Hippocampal formation (tissue), 2 donors: ENCODE measurements at regions not wholly inside any gene's neighbourhood (a gene's known extent, or its start where the extent isn't known, plus 50 kb on each side); places are given as distances from the start of the nearest gene placed in this dataset.

ENCODE experiments used
- DNase-seq, 2 donors: peaks; one replicate each; lab custom pipeline; 2025; lab: John Stamatoyannopoulos, UW

GRCh38 chr12:98344046-98344930, 171.1 kb upstream of the TMPO start:
- DNase-seq = no peak

GRCh38 chr12:98345308-98345876, 170.0 kb upstream of the TMPO start:
- no peak for DNase-seq

DNA sequence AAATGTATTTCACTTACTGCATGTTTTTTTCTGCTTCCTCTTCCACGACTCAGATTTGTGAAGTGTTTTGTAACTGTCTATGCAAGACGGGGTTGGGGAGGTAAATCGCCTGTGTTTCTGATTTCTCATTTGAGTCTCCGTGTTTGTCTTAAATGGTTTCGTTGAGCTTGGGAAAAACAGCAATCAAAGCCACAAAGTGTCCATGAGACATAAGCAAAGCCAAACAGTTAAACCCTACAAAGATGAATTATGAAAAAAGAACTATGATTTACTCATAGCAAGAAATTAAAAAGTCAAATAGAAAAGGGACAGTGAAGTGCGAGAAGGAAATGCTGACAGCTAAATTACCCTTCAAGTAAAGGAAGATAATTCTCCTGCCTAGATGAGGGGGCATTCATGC, 164.3 kb upstream of the TMPO start:
- DNase-seq = no peak

DNA sequence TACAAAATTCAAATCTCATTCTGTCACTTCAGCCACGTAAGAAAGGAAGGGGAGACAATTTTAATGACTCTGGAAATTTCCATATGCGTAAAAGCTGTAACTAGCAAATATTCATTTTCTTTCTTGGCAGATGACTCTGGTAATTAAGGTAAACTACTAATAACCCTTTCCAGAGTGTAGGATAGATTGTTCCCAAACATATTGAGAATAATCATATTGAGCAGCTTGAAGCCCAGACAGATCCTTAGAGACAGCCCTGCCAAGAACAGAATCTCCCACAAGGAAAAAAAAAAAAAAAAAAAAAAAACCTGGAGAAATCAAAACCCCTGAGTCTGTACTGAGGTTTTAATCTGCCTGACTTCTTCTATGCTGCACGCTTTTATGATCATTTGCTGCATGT, 163.6 kb upstream of the TMPO start:
- no peak for DNase-seq

GRCh38 chr12:98352218-98352811, 163.1 kb upstream of the TMPO start:
- no peak for DNase-seq

- no peak for DNase-seq
These were observed 162.6 kb upstream of the TMPO start for GRCh38 chr12:98352835-98353234.

DNA sequence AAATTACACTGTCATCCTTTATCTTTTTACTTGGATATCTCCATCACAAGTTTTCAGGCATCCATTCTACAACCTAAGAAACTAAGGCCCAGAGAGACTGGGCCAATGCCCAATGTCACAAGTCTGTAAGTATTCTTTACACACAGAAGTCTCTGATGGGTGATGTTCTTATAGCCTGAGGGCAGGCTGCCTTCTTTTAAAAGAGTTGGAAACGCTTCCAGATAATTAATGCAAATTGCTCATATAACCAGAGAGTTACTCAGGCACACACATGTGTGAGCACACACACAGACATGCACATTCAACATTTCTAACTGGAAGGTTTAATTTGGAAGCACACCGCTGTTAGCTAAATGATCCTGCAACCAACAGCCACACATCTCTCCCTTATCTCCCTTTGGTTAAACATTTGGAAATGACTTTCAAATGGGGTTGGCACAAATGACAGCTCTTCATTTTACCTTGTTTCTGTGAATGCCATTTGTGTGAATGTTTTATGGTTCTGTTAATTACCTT, 160.8 kb upstream of the TMPO start:
- no peak for DNase-seq

- DNase-seq = no peak
These were observed 160.1 kb upstream of the TMPO start for GRCh38 chr12:98355322-98355721.

DNA sequence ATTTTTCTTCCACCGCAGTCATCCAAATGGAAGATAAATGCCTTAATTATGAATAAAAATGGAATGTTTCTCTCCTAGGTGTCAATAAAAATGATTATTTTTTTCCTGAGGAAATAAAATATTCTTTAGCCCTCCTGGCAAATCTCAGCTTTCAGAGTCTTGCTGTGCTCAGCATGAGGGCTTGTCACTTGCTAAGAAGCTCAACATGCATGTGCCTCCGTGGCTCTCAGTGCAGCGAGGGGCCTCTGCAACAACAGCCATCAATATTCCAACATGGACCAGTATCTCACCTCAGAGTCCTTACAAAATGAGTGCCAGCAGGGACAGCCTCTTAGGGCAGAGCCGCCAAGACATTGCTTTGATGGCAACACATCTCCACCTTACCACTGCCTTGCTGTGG, 159.5 kb upstream of the TMPO start:
- no peak for DNase-seq

GRCh38 chr12:98358144-98358543, 157.2 kb upstream of the TMPO start:
- no peak for DNase-seq

DNA sequence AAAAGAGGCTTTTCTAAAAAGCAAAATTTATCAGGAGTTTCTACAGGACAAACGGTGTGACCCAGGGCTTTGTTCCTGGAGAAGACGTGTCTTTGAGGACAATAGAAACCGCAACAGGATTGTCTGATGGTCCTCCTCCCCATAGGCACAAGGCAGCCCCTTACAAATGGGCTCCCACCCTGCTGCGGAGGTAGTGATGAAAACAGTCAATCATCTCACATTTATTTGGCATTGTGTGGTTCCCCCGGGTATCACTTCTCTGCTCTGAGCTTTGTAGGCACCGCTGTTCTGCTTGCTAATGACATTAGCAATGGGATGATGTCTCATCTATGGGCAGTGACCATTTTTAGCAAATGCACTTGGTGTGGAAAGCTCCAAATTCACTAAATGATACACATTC, 155.5 kb upstream of the TMPO start:
- no peak for DNase-seq

DNA sequence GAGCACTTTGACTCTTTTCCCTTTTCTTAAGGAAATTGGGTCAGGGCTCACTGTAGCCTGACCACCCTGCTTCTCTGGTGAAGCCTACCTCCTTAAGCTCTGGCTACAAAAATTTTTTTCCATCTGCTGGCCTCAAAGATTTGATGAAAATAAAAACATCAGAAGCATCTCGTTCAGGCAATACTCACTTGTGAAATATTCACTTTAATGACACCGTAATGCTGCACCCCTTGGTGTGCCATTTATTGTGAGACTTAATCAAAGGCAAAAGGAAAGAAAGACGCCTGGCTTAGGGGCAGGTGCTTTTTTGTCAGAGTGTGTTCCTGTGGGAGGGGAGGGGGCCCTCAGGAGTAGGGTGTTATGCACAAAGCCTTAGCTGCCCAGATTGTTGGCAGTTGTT, 155.0 kb upstream of the TMPO start:
- no peak for DNase-seq

DNA sequence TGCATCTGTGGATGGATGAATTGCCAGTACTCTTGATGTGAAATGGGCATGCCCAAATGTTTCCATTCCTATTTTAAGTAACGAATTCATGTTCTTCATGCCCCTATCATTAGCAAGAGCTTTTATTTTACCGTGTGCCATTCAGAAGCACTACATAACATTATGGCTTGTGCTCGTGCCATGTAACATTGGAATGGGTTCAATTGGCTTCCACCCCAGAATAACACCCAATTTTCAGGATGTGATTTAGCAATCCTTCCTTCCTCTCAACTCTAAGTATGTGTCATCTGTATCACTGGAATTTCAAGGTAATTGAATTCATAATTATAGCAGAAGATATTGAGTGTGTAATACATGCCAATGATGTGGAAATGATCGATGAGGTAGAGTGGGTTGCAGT, 145.8 kb upstream of the TMPO start:
- no peak for DNase-seq

DNA sequence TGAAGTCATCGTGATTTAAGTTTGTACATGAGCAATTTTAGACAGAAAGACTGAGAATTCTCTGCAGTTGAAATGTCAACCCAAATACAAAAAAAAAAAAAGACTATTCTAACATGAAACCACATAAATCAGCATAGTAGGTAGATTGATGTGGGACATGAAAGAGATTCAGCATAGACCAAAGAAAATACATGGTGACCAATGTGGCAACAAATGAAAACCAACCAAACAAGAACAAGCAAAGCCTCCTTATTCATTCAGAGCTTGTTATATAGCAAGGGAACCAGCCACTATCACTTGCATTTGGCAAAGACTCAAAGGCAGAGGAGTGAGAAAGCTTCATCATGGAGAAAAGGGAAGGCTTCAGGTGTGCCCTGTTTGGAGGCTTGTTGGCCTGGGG, 144.4 kb upstream of the TMPO start:
- no peak for DNase-seq

GRCh38 chr12:98371419-98371818, 144.0 kb upstream of the TMPO start:
- DNase-seq = no peak

GRCh38 chr12:98372340-98373024, 142.9 kb upstream of the TMPO start:
- DNase-seq = no peak

DNA sequence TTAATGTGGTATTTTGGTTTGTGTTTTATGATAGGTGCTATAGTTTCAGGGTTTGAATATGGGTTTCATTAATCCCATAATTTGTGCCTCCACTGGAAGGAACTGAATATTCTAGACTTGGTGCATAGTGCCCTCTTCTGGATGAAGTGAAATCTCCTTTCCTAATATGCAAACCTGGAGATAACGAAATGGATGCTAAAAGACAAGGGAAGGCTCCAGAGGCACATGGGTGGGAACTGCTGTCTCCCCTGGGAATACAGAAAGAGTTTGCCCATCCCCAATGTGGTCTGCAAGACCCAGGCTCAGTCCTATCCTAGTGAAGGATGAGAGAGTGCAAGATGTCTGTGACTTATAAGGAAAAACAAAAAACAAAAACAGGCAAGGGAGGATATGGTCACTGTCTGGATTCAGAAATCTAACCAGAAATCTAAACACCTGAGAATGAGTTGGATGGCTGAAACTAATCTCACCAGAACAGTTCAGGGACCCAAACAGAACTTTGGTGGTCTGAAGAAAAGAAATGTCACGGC, 142.3 kb upstream of the TMPO start:
- DNase-seq = peak in 1 of 2 donors; percentile 52

DNA sequence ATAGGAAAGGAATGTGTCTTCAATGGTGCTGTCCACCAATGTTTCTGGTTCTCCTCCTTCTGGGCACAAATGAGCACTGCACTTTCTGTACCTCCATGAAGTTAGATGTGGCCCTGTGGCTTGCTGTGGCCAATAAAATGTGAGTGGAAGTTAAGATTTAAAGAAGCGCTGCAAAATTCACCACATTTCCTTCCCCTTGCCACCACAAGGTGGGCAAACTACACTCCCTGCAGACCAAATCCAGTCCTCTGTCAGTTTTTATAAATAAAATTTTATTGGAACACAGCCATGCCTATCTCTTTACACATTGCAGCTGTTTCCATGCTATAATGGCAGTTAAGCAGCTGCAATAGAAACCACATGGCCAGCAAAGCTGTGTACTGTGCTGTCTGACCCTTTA, 141.4 kb upstream of the TMPO start:
- DNase-seq = no peak

- no peak for DNase-seq
These were observed 136.3 kb upstream of the TMPO start for GRCh38 chr12:98379106-98379505.

- no peak for DNase-seq
These were observed 129.7 kb upstream of the TMPO start for GRCh38 chr12:98385641-98386040.

DNA sequence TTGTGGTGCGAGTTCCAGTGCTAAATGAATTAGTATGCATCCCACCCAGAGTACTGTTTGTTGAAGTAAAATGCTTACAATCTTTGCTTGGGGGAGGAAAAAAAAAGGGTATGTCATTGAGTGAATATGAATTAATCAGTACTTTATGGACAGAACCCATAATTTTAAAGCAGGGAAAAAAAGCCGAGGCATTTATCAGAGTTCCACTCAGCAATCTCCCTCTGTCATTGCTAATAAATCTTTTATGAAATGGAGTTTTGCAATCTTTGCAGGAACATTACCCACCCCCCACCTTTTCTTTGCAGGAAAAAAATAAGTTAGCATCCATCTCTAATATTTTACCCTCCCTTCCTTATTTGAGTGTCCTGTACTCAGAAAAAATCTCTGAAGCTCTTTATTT, 127.9 kb upstream of the TMPO start:
- no peak for DNase-seq

GRCh38 chr12:98388126-98388525, 127.3 kb upstream of the TMPO start:
- DNase-seq = no peak
